HEK293 (cell line): ENCODE measurements at regions not wholly inside any gene's neighbourhood (a gene's known extent, or its start where the extent isn't known, plus 50 kb on each side); places are given as distances from the start of the nearest gene placed in this dataset.

ENCODE experiments used
- CTCF ChIA-PET: fragments of 350-600 bp; formaldehyde crosslinking; extraction: SDS; loops from one replicate; lab custom pipeline; 2021; ENCODE audit warnings: antibody characterized with exemption; lab: Yijun Ruan, JAX
- POLR2A ChIA-PET: fragments of 300-600 bp; formaldehyde crosslinking; extraction: SDS; loops from one replicate; lab custom pipeline; 2020; ENCODE audit warnings: antibody characterized with exemption, inconsistent platforms; lab: Yijun Ruan, JAX
- H3K27ac ChIP-seq: fragments of 200-500 bp; sonication (Bioruptor generic); 2 replicates; pipeline ENCODE4 v1.5.1; 2014; ENCODE audit warnings: low read depth, low read length, control low read depth, inconsistent platforms; ENCODE audit errors: extremely low read depth
- H3K36me3 ChIP-seq, 2 experiments: fragments of 200-500 bp in 1 of 2; sonication (Bioruptor generic) in 1 of 2; 1 replicate in 1 of 2; 2 replicates in 1 of 2; pipeline ENCODE4 v1.5.1; 2014 to 2017; ENCODE audit warnings: inconsistent platforms in 2 of 2, low read length in 2 of 2; ENCODE audit not compliant: control insufficient read depth in 2 of 2, insufficient read depth in 1 of 2
- H3K4me1 ChIP-seq: fragments of 200-500 bp; sonication (Bioruptor generic); 2 replicates; pipeline ENCODE4 v1.5.1; 2014; ENCODE audit warnings: mild to moderate bottlenecking, low read length, inconsistent platforms; ENCODE audit not compliant: control insufficient read depth, insufficient read depth
- H3K4me3 ChIP-seq: 2 replicates; pipeline ENCODE4 v1.5.1; 2011; ENCODE audit warnings: low read depth, mild to moderate bottlenecking, control low read depth, low read length, moderate library complexity
- H3K9me3 ChIP-seq: fragments of 200-500 bp; sonication (Bioruptor generic); 2 replicates; pipeline ENCODE4 v1.5.1; 2014; ENCODE audit warnings: low read depth, low read length, inconsistent platforms; ENCODE audit not compliant: control insufficient read depth, insufficient read depth
- CTCF ChIP-seq: fragments of 450-650 bp; formaldehyde crosslinking; IDR thresholded peaks from 2 replicates; pipeline ENCODE4 v1.5.1; 2016; ENCODE audit warnings: missing biosample characterization, missing genetic modification characterization
- SCRT2 ChIP-seq: fragments of 450-650 bp; formaldehyde crosslinking; IDR thresholded peaks from 2 replicates; pipeline ENCODE4 v1.5.1; 2016; ENCODE audit warnings: missing biosample characterization, missing genetic modification characterization
- SETDB1 ChIP-seq: IDR thresholded peaks from one replicate; pipeline ENCODE4 v1.6.1; 2017; ENCODE audit warnings: mild to moderate bottlenecking, low read length, moderate library complexity, mixed read lengths; ENCODE audit not compliant: insufficient read length
- SP2 ChIP-seq: fragments of 450-650 bp; formaldehyde crosslinking; IDR thresholded peaks from 2 replicates; pipeline ENCODE4 v1.5.1; 2016; ENCODE audit warnings: missing biosample characterization, missing genetic modification characterization
- SP7 ChIP-seq: fragments of 450-650 bp; formaldehyde crosslinking; IDR thresholded peaks from 2 replicates; pipeline ENCODE4 v1.5.1; 2016; ENCODE audit warnings: missing biosample characterization, missing genetic modification characterization
- TRIM28 ChIP-seq: IDR thresholded peaks from 2 replicates; pipeline ENCODE4 v1.6.1; 2011; ENCODE audit warnings: low read length, control low read depth, borderline replicate concordance
- ZBTB49 ChIP-seq: fragments of 450-650 bp; formaldehyde crosslinking; IDR thresholded peaks from 2 replicates; pipeline ENCODE4 v1.5.1; 2016; ENCODE audit warnings: missing biosample characterization, missing genetic modification characterization, low read depth
- ZFP37 ChIP-seq: fragments of 450-650 bp; formaldehyde crosslinking; IDR thresholded peaks from 2 replicates; pipeline ENCODE4 v1.5.1; 2016; ENCODE audit warnings: missing biosample characterization, missing genetic modification characterization
- ZNF133 ChIP-seq: fragments of 450-650 bp; formaldehyde crosslinking; IDR thresholded peaks from 2 replicates; pipeline ENCODE4 v1.5.1; 2016; ENCODE audit warnings: missing biosample characterization, missing genetic modification characterization
- ZNF350 ChIP-seq: fragments of 450-650 bp; formaldehyde crosslinking; IDR thresholded peaks from 2 replicates; pipeline ENCODE4 v1.5.0; 2017; ENCODE audit warnings: missing biosample characterization, mild to moderate bottlenecking, missing genetic modification characterization
- ZNF37A ChIP-seq: fragments of 450-650 bp; IDR thresholded peaks from 2 replicates; pipeline ENCODE4 v1.5.1; 2018; ENCODE audit warnings: missing biosample characterization, missing genetic modification characterization
- ZNF558 ChIP-seq: fragments of 450-650 bp; formaldehyde crosslinking; IDR thresholded peaks from 2 replicates; pipeline ENCODE4 v1.5.1; 2016; ENCODE audit warnings: missing biosample characterization, missing genetic modification characterization
- ZNF610 ChIP-seq: fragments of 450-650 bp; formaldehyde crosslinking; IDR thresholded peaks from 2 replicates; pipeline ENCODE4 v1.5.1; 2016; ENCODE audit warnings: missing biosample characterization, missing genetic modification characterization, borderline replicate concordance
- ZNF645 ChIP-seq: fragments of 450-650 bp; formaldehyde crosslinking; IDR thresholded peaks from 2 replicates; pipeline ENCODE4; 2016; ENCODE audit warnings: missing biosample characterization, missing genetic modification characterization
- ZNF654 ChIP-seq: fragments of 450-650 bp; formaldehyde crosslinking; IDR thresholded peaks from 2 replicates; pipeline ENCODE4 v1.5.1; 2016; ENCODE audit warnings: low read depth, missing biosample characterization, missing genetic modification characterization
- ZNF658 ChIP-seq: fragments of 450-650 bp; formaldehyde crosslinking; IDR thresholded peaks from 2 replicates; pipeline ENCODE4; 2016; ENCODE audit warnings: missing biosample characterization, missing genetic modification characterization
- ZNF670 ChIP-seq: fragments of 450-650 bp; formaldehyde crosslinking; IDR thresholded peaks from 2 replicates; pipeline ENCODE4 v1.5.1; 2016; ENCODE audit warnings: missing biosample characterization, missing genetic modification characterization, low read depth
- ZNF704 ChIP-seq: fragments of 450-650 bp; formaldehyde crosslinking; IDR thresholded peaks from 2 replicates; pipeline ENCODE4 v1.5.1; 2016; ENCODE audit warnings: missing biosample characterization, missing genetic modification characterization
- ZNF707 ChIP-seq: fragments of 450-650 bp; formaldehyde crosslinking; IDR thresholded peaks from 2 replicates; pipeline ENCODE4 v1.5.1; 2016; ENCODE audit warnings: missing biosample characterization, missing genetic modification characterization
- ZNF837 ChIP-seq: fragments of 450-650 bp; formaldehyde crosslinking; IDR thresholded peaks from 2 replicates; pipeline ENCODE4 v1.5.1; 2016; ENCODE audit warnings: missing biosample characterization, missing genetic modification characterization
- TF ChIP-seq, protein P1 (sequence below): fragments of 450-650 bp; formaldehyde crosslinking; IDR thresholded peaks from 2 replicates; pipeline ENCODE4 v1.5.1; 2016; ENCODE audit warnings: missing biosample characterization, missing genetic modification characterization

DNA sequence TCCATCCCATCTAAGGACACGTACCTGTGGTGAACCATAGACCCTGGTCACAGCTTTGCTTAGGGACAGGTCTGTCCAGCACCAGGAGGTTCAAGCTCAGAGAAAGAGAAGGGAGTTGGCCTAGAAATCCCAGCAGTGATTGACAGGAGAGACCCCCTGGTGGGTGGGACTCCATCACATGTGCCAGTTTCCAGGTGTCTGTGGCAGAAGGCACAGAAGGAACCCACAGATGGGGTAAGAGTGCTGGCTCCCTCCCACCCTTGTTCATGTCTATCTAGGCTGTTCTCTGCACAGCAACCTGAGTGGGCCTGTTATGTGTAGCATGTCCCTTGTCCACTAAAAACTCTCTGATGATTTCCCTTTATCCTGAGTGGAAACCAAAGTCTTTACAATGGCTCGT lies 54.0 kb upstream of the GRB10 start (continued):
- TF ChIP-seq ZNF610 (tag by site-specific recombination) (no peak), ZNF837 (tag by site-specific recombination) (no peak), ZNF645 (tag by site-specific recombination) (no peak), ZNF133 (no peak), SP7 (no peak), ZFP37 (tag by site-specific recombination) (no peak), ZNF654 (no peak), ZNF558 (no peak), ZBTB49 (tag by site-specific recombination) (no peak)
- TF ChIP-seq, all 188 proteins: peak for 0

DNA sequence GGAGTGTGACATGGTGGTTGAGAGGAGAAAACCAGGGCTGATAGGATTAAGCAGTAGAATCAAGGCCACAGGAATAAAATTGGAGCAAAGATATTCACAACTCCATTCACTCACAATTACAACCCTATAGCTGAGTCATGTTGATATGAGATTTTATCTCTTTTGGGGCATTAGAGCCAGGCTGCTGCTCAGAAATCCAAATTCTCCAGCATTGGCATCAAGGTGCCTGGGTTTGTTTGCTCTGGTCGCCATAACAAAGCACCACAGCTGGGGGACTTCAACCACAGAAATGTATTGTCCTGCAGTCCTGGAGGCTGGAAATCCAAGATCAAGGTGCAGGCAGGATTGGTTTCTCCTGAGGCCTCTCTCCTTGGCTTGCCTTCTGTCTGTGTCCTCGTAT lies 52.5 kb upstream of the GRB10 start:
- CTCF ChIA-PET, result no interaction called here
- H3K9me3 ChIP-seq, result no peaks in the 10 kb centered on the region
- no peaks in the 10 kb centered on the region for H3K36me3 ChIP-seq
- POLR2A ChIA-PET, result no interaction called here
- no peak overlapping the region for H3K4me3 ChIP-seq
- TF ChIP-seq ZNF658 (no peak), SP2 (no peak), ZNF704 (tag by site-specific recombination) (no peak), SCRT2 (tag by site-specific recombination) (no peak), ZNF837 (tag by site-specific recombination) (no peak), TRIM28 (no peak), ZNF670 (tag by site-specific recombination) (no peak), SETDB1 (no peak), CTCF (no peak), ZNF37A (tag by site-specific recombination) (no peak), ZNF707 (no peak), ZNF350 (tag by site-specific recombination) (no peak)
- TF ChIP-seq, protein P1, sequence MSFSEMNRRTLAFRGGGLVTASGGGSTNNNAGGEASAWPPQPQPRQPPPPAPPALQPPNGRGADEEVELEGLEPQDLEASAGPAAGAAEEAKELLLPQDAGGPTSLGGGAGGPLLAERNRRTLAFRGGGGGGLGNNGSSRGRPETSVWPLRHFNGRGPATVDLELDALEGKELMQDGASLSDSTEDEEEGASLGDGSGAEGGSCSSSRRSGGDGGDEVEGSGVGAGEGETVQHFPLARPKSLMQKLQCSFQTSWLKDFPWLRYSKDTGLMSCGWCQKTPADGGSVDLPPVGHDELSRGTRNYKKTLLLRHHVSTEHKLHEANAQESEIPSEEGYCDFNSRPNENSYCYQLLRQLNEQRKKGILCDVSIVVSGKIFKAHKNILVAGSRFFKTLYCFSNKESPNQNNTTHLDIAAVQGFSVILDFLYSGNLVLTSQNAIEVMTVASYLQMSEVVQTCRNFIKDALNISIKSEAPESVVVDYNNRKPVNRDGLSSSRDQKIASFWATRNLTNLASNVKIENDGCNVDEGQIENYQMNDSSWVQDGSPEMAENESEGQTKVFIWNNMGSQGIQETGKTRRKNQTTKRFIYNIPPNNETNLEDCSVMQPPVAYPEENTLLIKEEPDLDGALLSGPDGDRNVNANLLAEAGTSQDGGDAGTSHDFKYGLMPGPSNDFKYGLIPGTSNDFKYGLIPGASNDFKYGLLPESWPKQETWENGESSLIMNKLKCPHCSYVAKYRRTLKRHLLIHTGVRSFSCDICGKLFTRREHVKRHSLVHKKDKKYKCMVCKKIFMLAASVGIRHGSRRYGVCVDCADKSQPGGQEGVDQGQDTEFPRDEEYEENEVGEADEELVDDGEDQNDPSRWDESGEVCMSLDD (tag by site-specific recombination), result no peak
- H3K4me1 ChIP-seq, result peaks cover 6% of the 10 kb centered on the region
- no peak overlapping the region for H3K27ac ChIP-seq
